IPS-15b (cell line): ENCODE measurements at regions not wholly inside any gene's neighbourhood (a gene's known extent, or its start where the extent isn't known, plus 50 kb on each side); places are given as distances from the start of the nearest gene placed in this dataset.

Experiments
- H3K27me3 ChIP-seq: one replicate; pipeline ENCODE4 v1.6.1; 2013; ENCODE audit warnings: low read length; ENCODE audit not compliant: control insufficient read depth, insufficient read depth
- H3K36me3 ChIP-seq: one replicate; pipeline ENCODE4 v1.6.1; 2013; ENCODE audit warnings: low read length; ENCODE audit not compliant: control insufficient read depth, insufficient read depth
- H3K4me1 ChIP-seq: one replicate; pipeline ENCODE4 v1.6.1; 2013; ENCODE audit warnings: mild to moderate bottlenecking, low read length; ENCODE audit not compliant: control insufficient read depth, insufficient read depth
- H3K4me3 ChIP-seq: one replicate; pipeline ENCODE4 v1.5.1; 2013; ENCODE audit warnings: low read depth, low read length
- H3K9ac ChIP-seq: one replicate; pipeline ENCODE4 v1.6.1; 2013; ENCODE audit warnings: low read depth, mild to moderate bottlenecking, low read length
- H3K9me3 ChIP-seq: one replicate; pipeline ENCODE4 v1.6.1; 2013; ENCODE audit warnings: mild to moderate bottlenecking, low read length; ENCODE audit not compliant: control insufficient read depth, insufficient read depth

GRCh38 chr5:89457411-89458331, 574.7 kb upstream of the MEF2C start:
- Histone ChIP-seq H3K9me3 (no peaks in the 10 kb centered on the region), H3K4me1 (no peaks in the 10 kb centered on the region), H3K36me3 (no peaks in the 10 kb centered on the region), H3K9ac (no peak overlapping the region), H3K27me3 (no peaks in the 10 kb centered on the region), H3K4me3 (no peak overlapping the region)

GRCh38 chr5:89452081-89452480, 569.1 kb upstream of the MEF2C start:
- Histone ChIP-seq H3K9me3 (no peaks in the 10 kb centered on the region), H3K4me1 (peaks cover 25% of the 10 kb centered on the region), H3K9ac (no peak overlapping the region), H3K4me3 (no peak overlapping the region), H3K36me3 (no peaks in the 10 kb centered on the region), H3K27me3 (no peaks in the 10 kb centered on the region)

DNA sequence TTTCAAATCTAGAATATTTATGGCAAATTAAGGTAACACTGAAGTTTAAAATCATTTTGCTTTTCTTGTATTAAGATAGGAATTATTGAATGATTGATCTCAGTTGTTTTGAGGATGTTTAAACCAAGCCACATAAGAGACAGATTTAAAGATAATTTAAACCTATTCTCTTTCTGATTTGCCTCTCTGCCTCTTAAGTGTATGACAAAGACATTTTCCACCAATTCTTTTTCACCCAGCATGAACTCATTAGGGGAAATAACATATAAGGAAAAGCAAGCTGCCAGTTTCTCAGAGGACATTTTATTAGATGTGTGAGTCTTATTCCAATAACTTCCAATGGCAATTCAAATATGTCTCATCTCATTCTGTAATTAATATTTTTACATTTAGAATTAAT, 568.3 kb upstream of the MEF2C start:
- H3K36me3 ChIP-seq = no peaks in the 10 kb centered on the region
- no peak overlapping the region for H3K9ac ChIP-seq
- peaks cover 26% of the 10 kb centered on the region for H3K4me1 ChIP-seq
- H3K9me3 ChIP-seq = no peaks in the 10 kb centered on the region
- H3K4me3 ChIP-seq = no peak overlapping the region
- no peaks in the 10 kb centered on the region for H3K27me3 ChIP-seq

- Histone ChIP-seq H3K9ac (no peak overlapping the region), H3K4me1 (peaks cover 26% of the 10 kb centered on the region), H3K9me3 (no peaks in the 10 kb centered on the region), H3K36me3 (no peaks in the 10 kb centered on the region), H3K4me3 (no peak overlapping the region), H3K27me3 (no peaks in the 10 kb centered on the region)
Measured at GRCh38 chr5:89450149-89450538, 567.2 kb upstream of the MEF2C start.

GRCh38 chr5:89449392-89450148, 566.6 kb upstream of the MEF2C start:
- Histone ChIP-seq H3K36me3 (no peaks in the 10 kb centered on the region), H3K4me3 (no peak overlapping the region), H3K4me1 (peaks cover 26% of the 10 kb centered on the region), H3K27me3 (no peaks in the 10 kb centered on the region), H3K9ac (no peak overlapping the region), H3K9me3 (no peaks in the 10 kb centered on the region)

DNA sequence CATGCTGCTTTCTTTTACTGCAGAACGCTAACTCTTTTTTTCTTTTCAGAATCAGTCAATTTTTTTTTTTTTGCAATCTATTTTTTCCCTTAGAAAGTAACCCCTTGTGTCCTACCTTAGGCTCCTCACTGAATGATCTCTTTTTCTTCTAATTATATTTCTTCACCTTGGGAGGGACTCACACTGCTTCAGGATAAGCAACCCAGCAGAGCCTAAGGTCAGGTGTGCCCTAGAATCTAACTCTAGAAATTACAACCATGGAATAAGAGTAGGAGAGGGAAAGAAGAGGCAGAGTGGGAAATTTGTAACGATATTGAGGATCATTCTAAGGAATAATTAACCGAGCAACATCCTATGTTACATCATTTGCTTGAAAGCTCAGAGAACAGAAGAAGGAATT, 564.0 kb upstream of the MEF2C start:
- peak overlapping the region; percentile 16 for H3K9ac ChIP-seq
- H3K4me3 ChIP-seq = peak overlapping the region; percentile 5
- H3K36me3 ChIP-seq = no peaks in the 10 kb centered on the region
- no peaks in the 10 kb centered on the region for H3K27me3 ChIP-seq
- H3K9me3 ChIP-seq = no peaks in the 10 kb centered on the region
- H3K4me1 ChIP-seq = peaks cover 26% of the 10 kb centered on the region

DNA sequence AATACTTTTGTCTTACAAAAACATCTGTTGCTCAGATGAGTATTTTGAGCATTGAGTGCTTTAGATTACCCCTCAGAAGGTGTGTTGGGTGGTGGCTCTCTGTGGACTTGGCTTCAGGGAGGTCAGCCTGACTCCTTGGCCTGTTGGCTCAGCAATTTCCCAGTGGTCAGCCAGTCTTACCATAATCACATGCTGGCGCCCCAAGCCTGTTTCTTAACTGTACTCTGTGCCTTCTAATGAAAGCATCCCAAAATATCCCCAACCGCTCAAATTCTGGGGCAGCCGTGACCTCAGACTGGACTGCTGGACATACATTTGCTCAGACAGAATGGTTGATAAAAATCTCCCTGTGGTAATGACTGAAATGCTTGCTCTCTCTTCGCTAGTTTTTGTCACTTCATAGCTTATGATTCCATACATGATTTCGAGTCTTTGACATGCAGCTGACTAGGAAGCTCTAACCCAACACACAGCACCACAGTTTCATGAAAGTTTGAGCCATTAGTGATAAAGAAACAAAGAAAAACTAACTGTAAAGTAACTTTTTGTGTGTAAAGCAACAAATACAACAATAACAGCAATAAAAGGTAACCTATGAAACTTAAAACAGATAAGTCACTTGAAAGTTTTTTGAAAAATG, 562.2 kb upstream of the MEF2C start:
- no peak overlapping the region for H3K9ac ChIP-seq
- peaks cover 21% of the 10 kb centered on the region for H3K4me1 ChIP-seq

DNA sequence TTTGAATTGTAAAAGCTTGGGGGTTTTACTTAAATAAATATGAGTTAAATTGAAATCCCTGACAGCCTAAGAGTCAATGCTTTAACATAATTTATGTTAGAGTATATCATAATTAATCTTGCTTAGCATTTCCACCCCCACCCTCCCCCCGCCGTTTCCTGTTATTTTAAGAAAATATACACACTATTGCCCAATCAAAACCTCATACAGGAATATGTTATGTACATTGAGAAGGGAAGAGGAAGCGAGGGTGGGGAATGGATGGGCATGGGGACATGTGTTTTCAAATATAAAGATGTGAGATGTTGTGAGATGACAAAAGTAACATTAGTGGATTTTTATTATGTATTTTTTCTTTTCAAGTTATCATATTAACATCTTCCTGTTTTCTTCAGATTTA, 561.1 kb upstream of the MEF2C start:
- Histone ChIP-seq H3K9ac (no peak overlapping the region), H3K4me1 (peaks cover 20% of the 10 kb centered on the region), H3K4me3 (no peak overlapping the region), H3K27me3 (no peaks in the 10 kb centered on the region), H3K9me3 (no peaks in the 10 kb centered on the region), H3K36me3 (no peaks in the 10 kb centered on the region)

More for the DNA sequence above, 562.2 kb upstream of the MEF2C start:
- Histone ChIP-seq H3K4me3 (no peak overlapping the region), H3K27me3 (no peaks in the 10 kb centered on the region), H3K36me3 (no peaks in the 10 kb centered on the region), H3K9me3 (no peaks in the 10 kb centered on the region)

DNA sequence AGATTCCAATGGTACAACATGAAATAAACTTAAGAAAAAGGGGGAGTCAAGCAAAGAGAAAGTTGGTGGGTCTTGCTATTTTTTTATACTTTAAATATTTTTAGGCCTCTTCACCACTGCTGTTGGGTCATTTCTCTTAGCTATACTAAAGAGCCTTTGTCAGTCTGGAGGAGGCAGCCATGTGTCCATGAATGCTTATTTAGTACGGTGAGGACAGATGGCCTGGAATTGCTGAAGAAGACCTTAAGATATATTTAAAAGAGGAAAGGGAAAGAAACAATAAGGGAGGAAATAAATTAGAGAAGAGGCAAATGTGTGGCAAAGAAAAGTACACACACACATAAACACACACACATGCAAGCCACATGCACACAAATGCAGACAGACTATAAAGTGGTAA, 560.5 kb upstream of the MEF2C start:
- no peaks in the 10 kb centered on the region for H3K9me3 ChIP-seq
- no peak overlapping the region for H3K4me3 ChIP-seq
- H3K9ac ChIP-seq = no peak overlapping the region
- peaks cover 15% of the 10 kb centered on the region for H3K4me1 ChIP-seq
- H3K27me3 ChIP-seq = no peaks in the 10 kb centered on the region
- H3K36me3 ChIP-seq = no peaks in the 10 kb centered on the region

- no peak overlapping the region for H3K9ac ChIP-seq
- no peaks in the 10 kb centered on the region for H3K9me3 ChIP-seq
- peaks cover under 1% of the 10 kb centered on the region for H3K4me1 ChIP-seq
- no peaks in the 10 kb centered on the region for H3K27me3 ChIP-seq
- no peak overlapping the region for H3K4me3 ChIP-seq
- no peaks in the 10 kb centered on the region for H3K36me3 ChIP-seq
Measured at GRCh38 chr5:89441965-89442364, 559.0 kb upstream of the MEF2C start.

- Histone ChIP-seq H3K4me3 (no peak overlapping the region), H3K9ac (no peak overlapping the region), H3K27me3 (no peaks in the 10 kb centered on the region), H3K4me1 (no peaks in the 10 kb centered on the region), H3K9me3 (no peaks in the 10 kb centered on the region), H3K36me3 (no peaks in the 10 kb centered on the region)
Measured at GRCh38 chr5:89440670-89441069, 557.7 kb upstream of the MEF2C start.
